ENCODE measurements at regions not wholly inside any gene's neighbourhood (a gene's known extent, or its start where the extent isn't known, plus 50 kb on each side); places are given as distances from the start of the nearest gene placed in this dataset.

- no peaks in the 10 kb centered on the region for H3K4me1 ChIP-seq (ENCODE audit: control insufficient read depth in 3 of 3, insufficient read depth in 3 of 3, low read length in 3 of 3)
- H3K27ac ChIP-seq (ENCODE audit: low read depth, low read length): no peak overlapping the region
- peaks cover 0 to 3% (median 0%) of the 10 kb centered on the region in 3 donors for H3K9me3 ChIP-seq (ENCODE audit: control insufficient read depth in 3 of 3, low read length in 3 of 3)
- no peak overlapping the region for H3K4me3 ChIP-seq (ENCODE audit: low read length in 3 of 3)
- H3K27me3 ChIP-seq (ENCODE audit: control insufficient read depth in 3 of 3, insufficient read depth in 3 of 3, low read length in 3 of 3): peaks cover 3 to 17% (median 7%) of the 10 kb centered on the region in 3 donors
- no peaks in the 10 kb centered on the region for H3K36me3 ChIP-seq (ENCODE audit: control insufficient read depth in 3 of 3, insufficient read depth in 3 of 3, low read length in 3 of 3)
- no peak overlapping the region for H3K9ac ChIP-seq (ENCODE audit: low read depth in 1 of 3, low read length in 3 of 3)
Measured at GRCh38 chr11:71192629-71193028, 59.7 kb downstream of the SHANK2 start.

GRCh38 chr11:71191201-71191600 is 61.2 kb downstream of the SHANK2 start:
- H3K27me3 ChIP-seq (ENCODE audit: control insufficient read depth in 3 of 3, insufficient read depth in 3 of 3, low read length in 3 of 3): peaks cover 7 to 23% (median 10%) of the 10 kb centered on the region in 3 donors

GRCh38 chr11:71190551-71190950 is 61.8 kb downstream of the SHANK2 start:
- peaks cover 0 to 3% (median 0%) of the 10 kb centered on the region in 3 donors for H3K9me3 ChIP-seq (ENCODE audit: control insufficient read depth in 3 of 3, low read length in 3 of 3)
- peaks cover 7 to 27% (median 10%) of the 10 kb centered on the region in 3 donors for H3K27me3 ChIP-seq (ENCODE audit: control insufficient read depth in 3 of 3, insufficient read depth in 3 of 3, low read length in 3 of 3)
- no peaks in the 10 kb centered on the region for H3K4me1 ChIP-seq (ENCODE audit: control insufficient read depth in 3 of 3, insufficient read depth in 3 of 3, low read length in 3 of 3)
- no peak overlapping the region for H3K27ac ChIP-seq (ENCODE audit: low read depth, low read length)
- no peak overlapping the region for H3K9ac ChIP-seq (ENCODE audit: low read depth in 1 of 3, low read length in 3 of 3)
- no peaks in the 10 kb centered on the region for H3K36me3 ChIP-seq (ENCODE audit: control insufficient read depth in 3 of 3, insufficient read depth in 3 of 3, low read length in 3 of 3)
- H3K4me3 ChIP-seq (ENCODE audit: low read length in 3 of 3): no peak overlapping the region

More at GRCh38 chr11:71191201-71191600, 61.2 kb downstream of the SHANK2 start:
- Histone ChIP-seq H3K4me1 (ENCODE audit: control insufficient read depth in 3 of 3, insufficient read depth in 3 of 3, low read length in 3 of 3) (no peaks in the 10 kb centered on the region), H3K36me3 (ENCODE audit: control insufficient read depth in 3 of 3, insufficient read depth in 3 of 3, low read length in 3 of 3) (no peaks in the 10 kb centered on the region), H3K4me3 (ENCODE audit: low read length in 3 of 3) (no peak overlapping the region), H3K27ac (ENCODE audit: low read depth, low read length) (no peak overlapping the region), H3K9me3 (ENCODE audit: control insufficient read depth in 3 of 3, low read length in 3 of 3) (peaks cover 0 to 3% (median 0%) of the 10 kb centered on the region in 3 donors), H3K9ac (ENCODE audit: low read depth in 1 of 3, low read length in 3 of 3) (no peak overlapping the region)

- Histone ChIP-seq H3K27ac (ENCODE audit: low read depth, low read length) (no peak overlapping the region), H3K36me3 (ENCODE audit: control insufficient read depth in 3 of 3, insufficient read depth in 3 of 3, low read length in 3 of 3) (no peaks in the 10 kb centered on the region), H3K4me3 (ENCODE audit: low read length in 3 of 3) (no peak overlapping the region), H3K9ac (ENCODE audit: low read depth in 1 of 3, low read length in 3 of 3) (no peak overlapping the region), H3K4me1 (ENCODE audit: control insufficient read depth in 3 of 3, insufficient read depth in 3 of 3, low read length in 3 of 3) (no peaks in the 10 kb centered on the region), H3K9me3 (ENCODE audit: control insufficient read depth in 3 of 3, low read length in 3 of 3) (peaks cover 0 to 3% (median 0%) of the 10 kb centered on the region in 3 donors), H3K27me3 (ENCODE audit: control insufficient read depth in 3 of 3, insufficient read depth in 3 of 3, low read length in 3 of 3) (peaks cover 7 to 33% (median 10%) of the 10 kb centered on the region in 3 donors)
Measured at GRCh38 chr11:71189768-71190315, 62.5 kb downstream of the SHANK2 start.

- peaks cover 7 to 36% (median 10%) of the 10 kb centered on the region in 3 donors for H3K27me3 ChIP-seq (ENCODE audit: control insufficient read depth in 3 of 3, insufficient read depth in 3 of 3, low read length in 3 of 3)
- no peaks in the 10 kb centered on the region for H3K4me1 ChIP-seq (ENCODE audit: control insufficient read depth in 3 of 3, insufficient read depth in 3 of 3, low read length in 3 of 3)
- H3K9me3 ChIP-seq (ENCODE audit: control insufficient read depth in 3 of 3, low read length in 3 of 3): peaks cover 0 to 3% (median 0%) of the 10 kb centered on the region in 3 donors
- no peak overlapping the region for H3K27ac ChIP-seq (ENCODE audit: low read depth, low read length)
- no peak overlapping the region for H3K9ac ChIP-seq (ENCODE audit: low read depth in 1 of 3, low read length in 3 of 3)
- H3K36me3 ChIP-seq (ENCODE audit: control insufficient read depth in 3 of 3, insufficient read depth in 3 of 3, low read length in 3 of 3): no peaks in the 10 kb centered on the region
- no peak overlapping the region for H3K4me3 ChIP-seq (ENCODE audit: low read length in 3 of 3)
Measured at GRCh38 chr11:71188886-71189767, 63.2 kb downstream of the SHANK2 start.

GRCh38 chr11:71188073-71188472 is 64.3 kb downstream of the SHANK2 start:
- Histone ChIP-seq H3K9ac (ENCODE audit: low read depth in 1 of 3, low read length in 3 of 3) (no peak overlapping the region), H3K27me3 (ENCODE audit: control insufficient read depth in 3 of 3, insufficient read depth in 3 of 3, low read length in 3 of 3) (peaks cover 7 to 39% (median 10%) of the 10 kb centered on the region in 3 donors), H3K9me3 (ENCODE audit: control insufficient read depth in 3 of 3, low read length in 3 of 3) (peaks cover 0 to 3% (median 0%) of the 10 kb centered on the region in 3 donors), H3K27ac (ENCODE audit: low read depth, low read length) (no peak overlapping the region), H3K36me3 (ENCODE audit: control insufficient read depth in 3 of 3, insufficient read depth in 3 of 3, low read length in 3 of 3) (no peaks in the 10 kb centered on the region), H3K4me3 (ENCODE audit: low read length in 3 of 3) (no peak overlapping the region), H3K4me1 (ENCODE audit: control insufficient read depth in 3 of 3, insufficient read depth in 3 of 3, low read length in 3 of 3) (no peaks in the 10 kb centered on the region)

GRCh38 chr11:71186806-71187205 is 65.6 kb downstream of the SHANK2 start:
- no peak overlapping the region for H3K27ac ChIP-seq (ENCODE audit: low read depth, low read length)
- H3K4me1 ChIP-seq (ENCODE audit: control insufficient read depth in 3 of 3, insufficient read depth in 3 of 3, low read length in 3 of 3): no peaks in the 10 kb centered on the region
- H3K27me3 ChIP-seq (ENCODE audit: control insufficient read depth in 3 of 3, insufficient read depth in 3 of 3, low read length in 3 of 3): peaks cover 10 to 44% (median 10%) of the 10 kb centered on the region in 3 donors
- H3K36me3 ChIP-seq (ENCODE audit: control insufficient read depth in 3 of 3, insufficient read depth in 3 of 3, low read length in 3 of 3): no peaks in the 10 kb centered on the region
- no peak overlapping the region for H3K9ac ChIP-seq (ENCODE audit: low read depth in 1 of 3, low read length in 3 of 3)
- peaks cover 0 to 3% (median 0%) of the 10 kb centered on the region in 3 donors for H3K9me3 ChIP-seq (ENCODE audit: control insufficient read depth in 3 of 3, low read length in 3 of 3)
- H3K4me3 ChIP-seq (ENCODE audit: low read length in 3 of 3): no peak overlapping the region

GRCh38 chr11:71185411-71185810 is 67.0 kb downstream of the SHANK2 start:
- no peaks in the 10 kb centered on the region for H3K36me3 ChIP-seq (ENCODE audit: control insufficient read depth in 3 of 3, insufficient read depth in 3 of 3, low read length in 3 of 3)
- H3K27me3 ChIP-seq (ENCODE audit: control insufficient read depth in 3 of 3, insufficient read depth in 3 of 3, low read length in 3 of 3): peaks cover 9 to 44% (median 10%) of the 10 kb centered on the region in 3 donors
- no peak overlapping the region for H3K4me3 ChIP-seq (ENCODE audit: low read length in 3 of 3)
- H3K27ac ChIP-seq (ENCODE audit: low read depth, low read length): no peak overlapping the region
- H3K9me3 ChIP-seq (ENCODE audit: control insufficient read depth in 3 of 3, low read length in 3 of 3): peaks cover 0 to 3% (median 0%) of the 10 kb centered on the region in 3 donors
- no peaks in the 10 kb centered on the region for H3K4me1 ChIP-seq (ENCODE audit: control insufficient read depth in 3 of 3, insufficient read depth in 3 of 3, low read length in 3 of 3)
- no peak overlapping the region for H3K9ac ChIP-seq (ENCODE audit: low read depth in 1 of 3, low read length in 3 of 3)

GRCh38 chr11:71184421-71185210 is 67.8 kb downstream of the SHANK2 start:
- no peak overlapping the region for H3K9ac ChIP-seq (ENCODE audit: low read depth in 1 of 3, low read length in 3 of 3)
- no peaks in the 10 kb centered on the region for H3K36me3 ChIP-seq (ENCODE audit: control insufficient read depth in 3 of 3, insufficient read depth in 3 of 3, low read length in 3 of 3)
- H3K27me3 ChIP-seq (ENCODE audit: control insufficient read depth in 3 of 3, insufficient read depth in 3 of 3, low read length in 3 of 3): peaks cover 8 to 44% (median 10%) of the 10 kb centered on the region in 3 donors
- no peak overlapping the region for H3K27ac ChIP-seq (ENCODE audit: low read depth, low read length)
- peaks cover 0 to 3% (median 0%) of the 10 kb centered on the region in 3 donors for H3K9me3 ChIP-seq (ENCODE audit: control insufficient read depth in 3 of 3, low read length in 3 of 3)
- H3K4me1 ChIP-seq (ENCODE audit: control insufficient read depth in 3 of 3, insufficient read depth in 3 of 3, low read length in 3 of 3): no peaks in the 10 kb centered on the region
- H3K4me3 ChIP-seq (ENCODE audit: low read length in 3 of 3): no peak overlapping the region
